HepG2 (cell line): ENCODE measurements at regions not wholly inside any gene's neighbourhood (a gene's known extent, or its start where the extent isn't known, plus 50 kb on each side); places are given as distances from the start of the nearest gene placed in this dataset.
A peak's percentile ranks its signal among the peaks of the same experiment; 100 is the strongest.

Source experiments
- CBX1 ChIP-seq: IDR thresholded peaks from one replicate; pipeline ENCODE4 v1.6.1; 2016; ENCODE audit warnings: antibody characterized with exemption, low read depth
- FOSL1 ChIP-seq: sonication (generic); formaldehyde crosslinking; IDR thresholded peaks from 2 replicates; pipeline ENCODE4 v1.9.0; 2021; ENCODE audit warnings: missing genetic modification reagents, borderline replicate concordance
- FOXJ3 ChIP-seq: sonication (generic); formaldehyde crosslinking; IDR thresholded peaks from 2 replicates; pipeline ENCODE4 v1.4.0; 2020; ENCODE audit warnings: missing genetic modification reagents, mild to moderate bottlenecking, borderline replicate concordance
- JDP2 ChIP-seq: sonication (generic); formaldehyde crosslinking; IDR thresholded peaks from 2 replicates; pipeline ENCODE4 v1.8.1; 2022; ENCODE audit warnings: missing genetic modification reagents, borderline replicate concordance
- MAFK ChIP-seq, 2 experiments: IDR thresholded peaks in 1 of 2; conservative IDR thresholded peaks in 1 of 2; 2 replicates each; pipeline ENCODE4 v1.6.1; 2011; ENCODE audit warnings: improper control_type of control experiment in 2 of 2, low read length in 2 of 2
- NR2F1 ChIP-seq, 2 experiments: fragments of 450-650 bp in 1 of 2; formaldehyde crosslinking in 1 of 2; IDR thresholded peaks; 2 replicates each; pipeline versions ENCODE4 v1.5.0 to v1.6.1; 2016 to 2020; ENCODE audit warnings: mild to moderate bottlenecking in 1 of 2, missing compliant biosample characterization in 1 of 2, missing genetic modification reagents in 1 of 2, moderate library complexity in 1 of 2
- ONECUT2 ChIP-seq: sonication (generic); formaldehyde crosslinking; IDR thresholded peaks from 2 replicates; pipeline ENCODE4 v1.4.0; 2020; ENCODE audit warnings: missing genetic modification reagents
- PATZ1 ChIP-seq: sonication (generic); formaldehyde crosslinking; IDR thresholded peaks from 2 replicates; pipeline ENCODE4 v1.4.0; 2020; ENCODE audit warnings: missing genetic modification reagents
- PAX8 ChIP-seq: sonication (generic); formaldehyde crosslinking; IDR thresholded peaks from 2 replicates; pipeline ENCODE4 v1.8.0; 2022; ENCODE audit warnings: mild to moderate bottlenecking, missing genetic modification reagents, borderline replicate concordance
- REL ChIP-seq: sonication (generic); formaldehyde crosslinking; conservative IDR thresholded peaks from 2 replicates; pipeline ENCODE4 v1.8.0; 2022; ENCODE audit warnings: mild to moderate bottlenecking, missing genetic modification reagents, moderate library complexity
- ZBTB21 ChIP-seq: sonication (generic); formaldehyde crosslinking; IDR thresholded peaks from 2 replicates; pipeline ENCODE4 v1.4.0; 2020; ENCODE audit warnings: missing genetic modification reagents
- ZBTB7A ChIP-seq: sonication (generic); formaldehyde crosslinking; IDR thresholded peaks from 2 replicates; pipeline ENCODE4 v1.8.0; 2022; ENCODE audit warnings: mild to moderate bottlenecking, missing genetic modification reagents
- ZIK1 ChIP-seq: sonication (generic); formaldehyde crosslinking; IDR thresholded peaks from 2 replicates; pipeline ENCODE4 v1.5.0; 2020; ENCODE audit warnings: mild to moderate bottlenecking, low read depth, missing genetic modification reagents, borderline replicate concordance
- ZNF572 ChIP-seq: sonication (generic); formaldehyde crosslinking; IDR thresholded peaks from 2 replicates; pipeline ENCODE4 v1.5.1; 2020; ENCODE audit warnings: mild to moderate bottlenecking, missing genetic modification reagents
- ZNF780A ChIP-seq: sonication (generic); formaldehyde crosslinking; IDR thresholded peaks from 2 replicates; pipeline ENCODE4 v1.8.0; 2022; ENCODE audit warnings: mild to moderate bottlenecking, missing genetic modification reagents, moderate library complexity
- ZNF790 ChIP-seq: sonication (generic); formaldehyde crosslinking; IDR thresholded peaks from 2 replicates; pipeline ENCODE4 v1.8.0; 2022; ENCODE audit warnings: missing genetic modification reagents, mild to moderate bottlenecking, borderline replicate concordance
- ZSCAN30 ChIP-seq: sonication (generic); formaldehyde crosslinking; IDR thresholded peaks from 2 replicates; pipeline ENCODE4 v1.5.0; 2020; ENCODE audit warnings: mild to moderate bottlenecking, missing genetic modification reagents
- TF ChIP-seq, protein P1 (sequence below): IDR thresholded peaks from 2 replicates; pipeline ENCODE4 v1.6.1; 2016; ENCODE audit warnings: low read depth, borderline replicate concordance
- TF ChIP-seq, protein P2 (sequence below): sonication (generic); formaldehyde crosslinking; IDR thresholded peaks from 2 replicates; pipeline ENCODE4 v1.5.1; 2020; ENCODE audit warnings: mild to moderate bottlenecking, missing genetic modification reagents, moderate library complexity
- TF ChIP-seq, protein P3 (sequence below): sonication (generic); formaldehyde crosslinking; IDR thresholded peaks from 2 replicates; pipeline ENCODE4 v1.4.0; 2020; ENCODE audit warnings: mild to moderate bottlenecking, missing genetic modification reagents
- TF ChIP-seq, protein P4 (sequence below): IDR thresholded peaks from 2 replicates; pipeline ENCODE4 v1.6.1; 2016; ENCODE audit warnings: control low read depth

DNA sequence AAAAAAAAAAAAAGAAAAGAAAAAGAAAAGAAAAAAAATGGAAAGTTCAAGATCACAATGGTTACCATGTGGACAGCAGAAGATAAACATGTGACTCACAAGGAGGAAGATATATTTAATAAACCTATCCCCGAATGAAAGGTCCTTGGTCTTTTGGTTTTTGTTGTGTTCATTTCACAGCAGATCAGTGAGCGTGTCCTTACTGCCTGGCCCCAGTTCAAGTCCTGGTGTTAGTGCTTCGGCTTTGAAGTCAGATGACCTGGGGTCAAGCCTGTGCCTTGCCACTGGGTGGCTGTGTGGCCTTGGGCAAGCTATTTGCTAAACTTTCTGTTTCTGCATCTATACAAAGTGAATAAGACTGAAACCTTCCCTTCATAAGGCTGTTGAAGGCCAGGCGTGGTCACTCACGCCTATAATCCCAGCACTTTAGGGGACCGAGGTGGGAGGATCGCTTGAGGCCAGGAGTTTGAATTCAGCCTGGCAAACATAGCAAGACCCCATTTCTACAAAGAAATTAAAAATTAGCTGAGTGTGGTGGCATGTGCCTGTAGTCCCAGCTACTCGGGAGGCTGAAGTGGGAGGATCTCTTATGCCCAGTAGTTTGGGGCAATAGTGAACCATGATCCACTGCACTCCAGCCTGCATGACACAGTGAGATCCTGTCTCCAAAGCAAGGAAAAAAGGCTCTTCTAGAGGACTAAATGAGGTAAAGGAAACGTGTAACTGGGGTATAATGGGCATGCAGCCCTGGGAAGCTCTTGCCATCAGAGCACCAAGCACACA lies 94.5 kb upstream of the SPATA31D4 start (continued):
- TF ChIP-seq, protein P1, sequence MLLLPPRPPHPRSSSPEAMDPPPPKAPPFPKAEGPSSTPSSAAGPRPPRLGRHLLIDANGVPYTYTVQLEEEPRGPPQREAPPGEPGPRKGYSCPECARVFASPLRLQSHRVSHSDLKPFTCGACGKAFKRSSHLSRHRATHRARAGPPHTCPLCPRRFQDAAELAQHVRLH (CRISPR knock-in tag), result no peak
- no peak for TF ChIP-seq ZIK1 (CRISPR knock-in tag)
- TF ChIP-seq ZBTB7A, result no peak
- no peak for TF ChIP-seq REL (CRISPR knock-in tag)
- TF ChIP-seq, protein P2, sequence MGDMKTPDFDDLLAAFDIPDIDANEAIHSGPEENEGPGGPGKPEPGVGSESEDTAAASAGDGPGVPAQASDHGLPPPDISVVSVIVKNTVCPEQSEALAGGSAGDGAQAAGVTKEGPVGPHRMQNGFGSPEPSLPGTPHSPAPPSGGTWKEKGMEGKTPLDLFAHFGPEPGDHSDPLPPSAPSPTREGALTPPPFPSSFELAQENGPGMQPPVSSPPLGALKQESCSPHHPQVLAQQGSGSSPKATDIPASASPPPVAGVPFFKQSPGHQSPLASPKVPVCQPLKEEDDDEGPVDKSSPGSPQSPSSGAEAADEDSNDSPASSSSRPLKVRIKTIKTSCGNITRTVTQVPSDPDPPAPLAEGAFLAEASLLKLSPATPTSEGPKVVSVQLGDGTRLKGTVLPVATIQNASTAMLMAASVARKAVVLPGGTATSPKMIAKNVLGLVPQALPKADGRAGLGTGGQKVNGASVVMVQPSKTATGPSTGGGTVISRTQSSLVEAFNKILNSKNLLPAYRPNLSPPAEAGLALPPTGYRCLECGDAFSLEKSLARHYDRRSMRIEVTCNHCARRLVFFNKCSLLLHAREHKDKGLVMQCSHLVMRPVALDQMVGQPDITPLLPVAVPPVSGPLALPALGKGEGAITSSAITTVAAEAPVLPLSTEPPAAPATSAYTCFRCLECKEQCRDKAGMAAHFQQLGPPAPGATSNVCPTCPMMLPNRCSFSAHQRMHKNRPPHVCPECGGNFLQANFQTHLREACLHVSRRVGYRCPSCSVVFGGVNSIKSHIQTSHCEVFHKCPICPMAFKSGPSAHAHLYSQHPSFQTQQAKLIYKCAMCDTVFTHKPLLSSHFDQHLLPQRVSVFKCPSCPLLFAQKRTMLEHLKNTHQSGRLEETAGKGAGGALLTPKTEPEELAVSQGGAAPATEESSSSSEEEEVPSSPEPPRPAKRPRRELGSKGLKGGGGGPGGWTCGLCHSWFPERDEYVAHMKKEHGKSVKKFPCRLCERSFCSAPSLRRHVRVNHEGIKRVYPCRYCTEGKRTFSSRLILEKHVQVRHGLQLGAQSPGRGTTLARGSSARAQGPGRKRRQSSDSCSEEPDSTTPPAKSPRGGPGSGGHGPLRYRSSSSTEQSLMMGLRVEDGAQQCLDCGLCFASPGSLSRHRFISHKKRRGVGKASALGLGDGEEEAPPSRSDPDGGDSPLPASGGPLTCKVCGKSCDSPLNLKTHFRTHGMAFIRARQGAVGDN, result no peak; the same call in 1 of the 2 replicates
- no peak for TF ChIP-seq ONECUT2 (CRISPR knock-in tag)
- no peak for TF ChIP-seq ZNF780A (CRISPR knock-in tag)
- TF ChIP-seq JDP2 (CRISPR knock-in tag), result no peak
- no peak for TF ChIP-seq ZNF572
- TF ChIP-seq PAX8, result no peak
- no peak for TF ChIP-seq ZSCAN30 (CRISPR knock-in tag)
- TF ChIP-seq ZNF790 (CRISPR knock-in tag), result no peak
- TF ChIP-seq, protein P3, sequence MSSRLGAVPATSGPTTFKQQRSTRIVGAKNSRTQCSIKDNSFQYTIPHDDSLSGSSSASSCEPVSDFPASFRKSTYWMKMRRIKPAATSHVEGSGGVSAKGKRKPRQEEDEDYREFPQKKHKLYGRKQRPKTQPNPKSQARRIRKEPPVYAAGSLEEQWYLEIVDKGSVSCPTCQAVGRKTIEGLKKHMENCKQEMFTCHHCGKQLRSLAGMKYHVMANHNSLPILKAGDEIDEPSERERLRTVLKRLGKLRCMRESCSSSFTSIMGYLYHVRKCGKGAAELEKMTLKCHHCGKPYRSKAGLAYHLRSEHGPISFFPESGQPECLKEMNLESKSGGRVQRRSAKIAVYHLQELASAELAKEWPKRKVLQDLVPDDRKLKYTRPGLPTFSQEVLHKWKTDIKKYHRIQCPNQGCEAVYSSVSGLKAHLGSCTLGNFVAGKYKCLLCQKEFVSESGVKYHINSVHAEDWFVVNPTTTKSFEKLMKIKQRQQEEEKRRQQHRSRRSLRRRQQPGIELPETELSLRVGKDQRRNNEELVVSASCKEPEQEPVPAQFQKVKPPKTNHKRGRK, result no peak
- no peak for TF ChIP-seq PATZ1 (CRISPR knock-in tag)
- TF ChIP-seq, protein P4, sequence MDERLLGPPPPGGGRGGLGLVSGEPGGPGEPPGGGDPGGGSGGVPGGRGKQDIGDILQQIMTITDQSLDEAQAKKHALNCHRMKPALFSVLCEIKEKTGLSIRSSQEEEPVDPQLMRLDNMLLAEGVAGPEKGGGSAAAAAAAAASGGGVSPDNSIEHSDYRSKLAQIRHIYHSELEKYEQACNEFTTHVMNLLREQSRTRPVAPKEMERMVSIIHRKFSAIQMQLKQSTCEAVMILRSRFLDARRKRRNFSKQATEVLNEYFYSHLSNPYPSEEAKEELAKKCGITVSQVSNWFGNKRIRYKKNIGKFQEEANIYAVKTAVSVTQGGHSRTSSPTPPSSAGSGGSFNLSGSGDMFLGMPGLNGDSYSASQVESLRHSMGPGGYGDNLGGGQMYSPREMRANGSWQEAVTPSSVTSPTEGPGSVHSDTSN (CRISPR knock-in tag), result no peak
- no peak for TF ChIP-seq CBX1
- peak; percentile 81; the same call in 1 of the 2 replicates for TF ChIP-seq FOXJ3 (CRISPR knock-in tag)
- TF ChIP-seq ZBTB21, result no peak
- TF ChIP-seq NR2F1 (CRISPR knock-in tag; IDR thresholded peaks at IDR 0.05), result peak; percentile 92 to 95
- TF ChIP-seq FOSL1 (CRISPR knock-in tag), result no peak
- no peak for TF ChIP-seq MAFK (conservative IDR thresholded peaks at IDR 0.05 in 1 of 2, IDR thresholded peaks at IDR 0.05 in 1 of 2; ENCODE audit: low read length in 2 of 2)
